GM12892 (cell line): ENCODE measurements at regions not wholly inside any gene's neighbourhood (a gene's known extent, or its start where the extent isn't known, plus 50 kb on each side); places are given as distances from the start of the nearest gene placed in this dataset.

ENCODE experiments used
- POLR2A ChIP-seq: IDR thresholded peaks from 2 replicates; pipeline ENCODE4 v1.6.1; 2011; ENCODE audit warnings: low read depth, low read length, control low read depth
- POLR2AphosphoS5 ChIP-seq: IDR thresholded peaks from 2 replicates; pipeline ENCODE4 v1.6.1; 2011; ENCODE audit warnings: low read depth, low read length, control low read depth
- TAF1 ChIP-seq: IDR thresholded peaks from 2 replicates; pipeline ENCODE4 v1.6.1; 2011; ENCODE audit warnings: low read depth, mild to moderate bottlenecking, control low read depth, low read length, borderline replicate concordance

DNA sequence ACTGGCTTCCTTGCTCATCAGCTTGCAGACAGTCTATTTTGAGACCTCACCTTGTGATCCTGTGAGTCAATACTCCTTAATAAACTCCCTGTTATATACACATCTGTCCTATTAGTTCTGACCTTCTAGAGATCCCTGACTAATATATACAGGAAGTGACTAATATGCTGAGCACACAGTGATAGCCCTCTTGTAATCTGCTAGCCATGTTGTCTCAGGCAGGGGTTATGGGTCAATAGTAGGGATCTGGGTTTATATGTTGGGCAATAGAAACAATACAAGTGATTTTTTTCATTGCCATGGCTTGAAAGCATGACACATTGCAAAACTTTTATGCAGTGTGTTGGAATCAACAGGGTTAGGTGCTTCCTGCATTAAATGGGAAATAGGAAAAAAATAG is 562.2 kb downstream of the GALC start:
- no peak for TF ChIP-seq POLR2AphosphoS5
- no peak for TF ChIP-seq POLR2A
- no peak for TF ChIP-seq TAF1
